ENCODE measurements at regions not wholly inside any gene's neighbourhood (a gene's known extent, or its start where the extent isn't known, plus 50 kb on each side); places are given as distances from the start of the nearest gene placed in this dataset.

DNA sequence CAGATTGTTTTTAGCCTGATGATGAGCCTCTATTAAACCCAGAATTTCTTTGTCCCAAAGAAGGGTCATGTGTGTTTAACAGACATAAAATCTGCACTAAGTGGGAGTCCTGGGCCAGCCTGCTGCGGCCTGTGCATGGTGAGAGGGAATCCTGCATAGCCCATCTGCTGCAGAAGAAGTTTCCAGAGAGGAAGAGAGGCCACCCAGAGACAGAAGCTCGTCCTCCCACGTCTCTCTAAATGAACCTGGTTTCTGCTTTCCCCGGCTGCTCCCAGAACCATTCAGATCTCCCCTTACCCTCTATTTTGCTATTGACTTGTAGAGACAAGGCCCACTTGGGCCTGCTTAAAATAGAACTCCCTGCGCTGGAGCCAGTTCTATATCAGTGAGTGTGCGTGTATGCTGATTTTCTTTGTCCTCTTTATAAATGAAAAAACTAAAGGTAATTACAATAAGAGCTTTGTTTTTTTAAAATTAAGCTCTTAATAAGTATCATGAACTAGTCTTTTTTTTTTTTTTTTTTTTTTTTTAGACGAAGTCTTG, 142.8 kb upstream of the RAB4A start:
- TF ChIP-seq EZH2 (IDR thresholded peaks at IDR 0.05; ENCODE audit: low read depth, unreplicated experiment) (no peak), EZH2phosphoT487 (IDR thresholded peaks at IDR 0.05; ENCODE audit: unreplicated experiment) (no peak), POLR2AphosphoS5 (IDR thresholded peaks at IDR 0.05; ENCODE audit: low read depth) (no peak), NANOG (IDR thresholded peaks at IDR 0.05; ENCODE audit: borderline replicate concordance) (no peak), ZNF114 (CRISPR knock-in tag; IDR thresholded peaks at IDR 0.05) (no peak), CREB1 (CRISPR knock-in tag; IDR thresholded peaks at IDR 0.05; ENCODE audit: low read depth) (no peak), ZNF331 (CRISPR knock-in tag; IDR thresholded peaks at IDR 0.05; ENCODE audit: low read depth) (no peak), STAT1 (IDR thresholded peaks at IDR 0.05; ENCODE audit: unreplicated experiment) (no peak), JUNB (IDR thresholded peaks at IDR 0.05; ENCODE audit: unreplicated experiment) (no peak)
- TF ChIP-seq, protein P1, sequence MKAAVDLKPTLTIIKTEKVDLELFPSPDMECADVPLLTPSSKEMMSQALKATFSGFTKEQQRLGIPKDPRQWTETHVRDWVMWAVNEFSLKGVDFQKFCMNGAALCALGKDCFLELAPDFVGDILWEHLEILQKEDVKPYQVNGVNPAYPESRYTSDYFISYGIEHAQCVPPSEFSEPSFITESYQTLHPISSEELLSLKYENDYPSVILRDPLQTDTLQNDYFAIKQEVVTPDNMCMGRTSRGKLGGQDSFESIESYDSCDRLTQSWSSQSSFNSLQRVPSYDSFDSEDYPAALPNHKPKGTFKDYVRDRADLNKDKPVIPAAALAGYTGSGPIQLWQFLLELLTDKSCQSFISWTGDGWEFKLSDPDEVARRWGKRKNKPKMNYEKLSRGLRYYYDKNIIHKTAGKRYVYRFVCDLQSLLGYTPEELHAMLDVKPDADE (IDR thresholded peaks at IDR 0.05) = no peak
- TF ChIP-seq, protein P2, sequence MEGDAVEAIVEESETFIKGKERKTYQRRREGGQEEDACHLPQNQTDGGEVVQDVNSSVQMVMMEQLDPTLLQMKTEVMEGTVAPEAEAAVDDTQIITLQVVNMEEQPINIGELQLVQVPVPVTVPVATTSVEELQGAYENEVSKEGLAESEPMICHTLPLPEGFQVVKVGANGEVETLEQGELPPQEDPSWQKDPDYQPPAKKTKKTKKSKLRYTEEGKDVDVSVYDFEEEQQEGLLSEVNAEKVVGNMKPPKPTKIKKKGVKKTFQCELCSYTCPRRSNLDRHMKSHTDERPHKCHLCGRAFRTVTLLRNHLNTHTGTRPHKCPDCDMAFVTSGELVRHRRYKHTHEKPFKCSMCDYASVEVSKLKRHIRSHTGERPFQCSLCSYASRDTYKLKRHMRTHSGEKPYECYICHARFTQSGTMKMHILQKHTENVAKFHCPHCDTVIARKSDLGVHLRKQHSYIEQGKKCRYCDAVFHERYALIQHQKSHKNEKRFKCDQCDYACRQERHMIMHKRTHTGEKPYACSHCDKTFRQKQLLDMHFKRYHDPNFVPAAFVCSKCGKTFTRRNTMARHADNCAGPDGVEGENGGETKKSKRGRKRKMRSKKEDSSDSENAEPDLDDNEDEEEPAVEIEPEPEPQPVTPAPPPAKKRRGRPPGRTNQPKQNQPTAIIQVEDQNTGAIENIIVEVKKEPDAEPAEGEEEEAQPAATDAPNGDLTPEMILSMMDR (conservative IDR thresholded peaks at IDR 0.05; ENCODE audit: low read depth in 2 of 2) = no peak
- TF ChIP-seq, protein P3, sequence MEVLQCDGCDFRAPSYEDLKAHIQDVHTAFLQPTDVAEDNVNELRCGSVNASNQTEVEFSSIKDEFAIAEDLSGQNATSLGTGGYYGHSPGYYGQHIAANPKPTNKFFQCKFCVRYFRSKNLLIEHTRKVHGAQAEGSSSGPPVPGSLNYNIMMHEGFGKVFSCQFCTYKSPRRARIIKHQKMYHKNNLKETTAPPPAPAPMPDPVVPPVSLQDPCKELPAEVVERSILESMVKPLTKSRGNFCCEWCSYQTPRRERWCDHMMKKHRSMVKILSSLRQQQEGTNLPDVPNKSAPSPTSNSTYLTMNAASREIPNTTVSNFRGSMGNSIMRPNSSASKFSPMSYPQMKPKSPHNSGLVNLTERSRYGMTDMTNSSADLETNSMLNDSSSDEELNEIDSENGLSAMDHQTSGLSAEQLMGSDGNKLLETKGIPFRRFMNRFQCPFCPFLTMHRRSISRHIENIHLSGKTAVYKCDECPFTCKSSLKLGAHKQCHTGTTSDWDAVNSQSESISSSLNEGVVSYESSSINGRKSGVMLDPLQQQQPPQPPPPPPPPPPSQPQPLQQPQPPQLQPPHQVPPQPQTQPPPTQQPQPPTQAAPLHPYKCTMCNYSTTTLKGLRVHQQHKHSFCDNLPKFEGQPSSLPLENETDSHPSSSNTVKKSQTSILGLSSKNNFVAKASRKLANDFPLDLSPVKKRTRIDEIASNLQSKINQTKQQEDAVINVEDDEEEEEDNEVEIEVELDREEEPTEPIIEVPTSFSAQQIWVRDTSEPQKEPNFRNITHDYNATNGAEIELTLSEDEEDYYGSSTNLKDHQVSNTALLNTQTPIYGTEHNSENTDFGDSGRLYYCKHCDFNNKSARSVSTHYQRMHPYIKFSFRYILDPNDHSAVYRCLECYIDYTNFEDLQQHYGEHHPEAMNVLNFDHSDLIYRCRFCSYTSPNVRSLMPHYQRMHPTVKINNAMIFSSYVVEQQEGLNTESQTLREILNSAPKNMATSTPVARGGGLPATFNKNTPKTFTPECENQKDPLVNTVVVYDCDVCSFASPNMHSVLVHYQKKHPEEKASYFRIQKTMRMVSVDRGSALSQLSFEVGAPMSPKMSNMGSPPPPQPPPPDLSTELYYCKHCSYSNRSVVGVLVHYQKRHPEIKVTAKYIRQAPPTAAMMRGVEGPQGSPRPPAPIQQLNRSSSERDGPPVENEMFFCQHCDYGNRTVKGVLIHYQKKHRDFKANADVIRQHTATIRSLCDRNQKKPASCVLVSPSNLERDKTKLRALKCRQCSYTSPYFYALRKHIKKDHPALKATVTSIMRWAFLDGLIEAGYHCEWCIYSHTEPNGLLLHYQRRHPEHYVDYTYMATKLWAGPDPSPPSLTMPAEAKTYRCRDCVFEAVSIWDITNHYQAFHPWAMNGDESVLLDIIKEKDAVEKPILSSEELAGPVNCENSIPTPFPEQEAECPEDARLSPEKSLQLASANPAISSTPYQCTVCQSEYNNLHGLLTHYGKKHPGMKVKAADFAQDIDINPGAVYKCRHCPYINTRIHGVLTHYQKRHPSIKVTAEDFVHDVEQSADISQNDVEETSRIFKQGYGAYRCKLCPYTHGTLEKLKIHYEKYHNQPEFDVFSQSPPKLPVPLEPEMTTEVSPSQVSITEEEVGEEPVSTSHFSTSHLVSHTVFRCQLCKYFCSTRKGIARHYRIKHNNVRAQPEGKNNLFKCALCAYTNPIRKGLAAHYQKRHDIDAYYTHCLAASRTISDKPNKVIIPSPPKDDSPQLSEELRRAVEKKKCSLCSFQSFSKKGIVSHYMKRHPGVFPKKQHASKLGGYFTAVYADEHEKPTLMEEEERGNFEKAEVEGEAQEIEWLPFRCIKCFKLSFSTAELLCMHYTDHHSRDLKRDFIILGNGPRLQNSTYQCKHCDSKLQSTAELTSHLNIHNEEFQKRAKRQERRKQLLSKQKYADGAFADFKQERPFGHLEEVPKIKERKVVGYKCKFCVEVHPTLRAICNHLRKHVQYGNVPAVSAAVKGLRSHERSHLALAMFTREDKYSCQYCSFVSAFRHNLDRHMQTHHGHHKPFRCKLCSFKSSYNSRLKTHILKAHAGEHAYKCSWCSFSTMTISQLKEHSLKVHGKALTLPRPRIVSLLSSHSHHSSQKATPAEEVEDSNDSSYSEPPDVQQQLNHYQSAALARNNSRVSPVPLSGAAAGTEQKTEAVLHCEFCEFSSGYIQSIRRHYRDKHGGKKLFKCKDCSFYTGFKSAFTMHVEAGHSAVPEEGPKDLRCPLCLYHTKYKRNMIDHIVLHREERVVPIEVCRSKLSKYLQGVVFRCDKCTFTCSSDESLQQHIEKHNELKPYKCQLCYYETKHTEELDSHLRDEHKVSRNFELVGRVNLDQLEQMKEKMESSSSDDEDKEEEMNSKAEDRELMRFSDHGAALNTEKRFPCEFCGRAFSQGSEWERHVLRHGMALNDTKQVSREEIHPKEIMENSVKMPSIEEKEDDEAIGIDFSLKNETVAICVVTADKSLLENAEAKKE (CRISPR knock-in tag; IDR thresholded peaks at IDR 0.05) = no peak
- TF ChIP-seq, protein P4, sequence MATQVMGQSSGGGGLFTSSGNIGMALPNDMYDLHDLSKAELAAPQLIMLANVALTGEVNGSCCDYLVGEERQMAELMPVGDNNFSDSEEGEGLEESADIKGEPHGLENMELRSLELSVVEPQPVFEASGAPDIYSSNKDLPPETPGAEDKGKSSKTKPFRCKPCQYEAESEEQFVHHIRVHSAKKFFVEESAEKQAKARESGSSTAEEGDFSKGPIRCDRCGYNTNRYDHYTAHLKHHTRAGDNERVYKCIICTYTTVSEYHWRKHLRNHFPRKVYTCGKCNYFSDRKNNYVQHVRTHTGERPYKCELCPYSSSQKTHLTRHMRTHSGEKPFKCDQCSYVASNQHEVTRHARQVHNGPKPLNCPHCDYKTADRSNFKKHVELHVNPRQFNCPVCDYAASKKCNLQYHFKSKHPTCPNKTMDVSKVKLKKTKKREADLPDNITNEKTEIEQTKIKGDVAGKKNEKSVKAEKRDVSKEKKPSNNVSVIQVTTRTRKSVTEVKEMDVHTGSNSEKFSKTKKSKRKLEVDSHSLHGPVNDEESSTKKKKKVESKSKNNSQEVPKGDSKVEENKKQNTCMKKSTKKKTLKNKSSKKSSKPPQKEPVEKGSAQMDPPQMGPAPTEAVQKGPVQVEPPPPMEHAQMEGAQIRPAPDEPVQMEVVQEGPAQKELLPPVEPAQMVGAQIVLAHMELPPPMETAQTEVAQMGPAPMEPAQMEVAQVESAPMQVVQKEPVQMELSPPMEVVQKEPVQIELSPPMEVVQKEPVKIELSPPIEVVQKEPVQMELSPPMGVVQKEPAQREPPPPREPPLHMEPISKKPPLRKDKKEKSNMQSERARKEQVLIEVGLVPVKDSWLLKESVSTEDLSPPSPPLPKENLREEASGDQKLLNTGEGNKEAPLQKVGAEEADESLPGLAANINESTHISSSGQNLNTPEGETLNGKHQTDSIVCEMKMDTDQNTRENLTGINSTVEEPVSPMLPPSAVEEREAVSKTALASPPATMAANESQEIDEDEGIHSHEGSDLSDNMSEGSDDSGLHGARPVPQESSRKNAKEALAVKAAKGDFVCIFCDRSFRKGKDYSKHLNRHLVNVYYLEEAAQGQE (IDR thresholded peaks at IDR 0.05; ENCODE audit: unreplicated experiment) = no peak
- Histone ChIP-seq H3K4me1 (ENCODE audit: insufficient read depth) (no peaks in the 10 kb centered on the region; the same call in 1 of the 2 replicates), H3K27ac (ENCODE audit: low read depth) (no peak overlapping the region), H3K27me3 (ENCODE audit: insufficient read depth) (no peaks in the 10 kb centered on the region), H3K36me3 (ENCODE audit: insufficient read depth) (no peaks in the 10 kb centered on the region), H3K79me2 (replicated peaks; ENCODE audit: insufficient read depth) (no peaks in the 10 kb centered on the region), H3K9me2 (ENCODE audit: insufficient read depth) (0 out of 2 replicates have a peak, but pooled peaks cover 10% of the 10 kb centered on the region), H3K4me3 (no peak overlapping the region), H4K20me1 (replicated peaks; ENCODE audit: insufficient read depth) (no peaks in the 10 kb centered on the region), H3K4me2 (no peak overlapping the region), H3F3A (replicated peaks; ENCODE audit: low read depth) (no peaks in the 10 kb centered on the region), H2AFZ (no peak overlapping the region)
- Mint-ChIP-seq H3K36me3 (ENCODE audit: low read depth) (no peaks in the 10 kb centered on the region; the same call in 2 of the 3 replicates), H3K4me3 (no peak overlapping the region), H3K27me3 (ENCODE audit: insufficient read depth, low read depth, poor library complexity) (no peaks in the 10 kb centered on the region), H3K4me1 (peaks cover 10% of the 10 kb centered on the region), H3K9me3 (no peaks in the 10 kb centered on the region; the same call in 2 of the 3 replicates), H3K27ac (no peak overlapping the region)
- DNase-seq (ENCODE audit: low spot score) = no peak
- ATAC-seq = no peak

Data from GM23338 (cell line).